HuH-7.5 (cell line): ENCODE measurements at regions not wholly inside any gene's neighbourhood (a gene's known extent, or its start where the extent isn't known, plus 50 kb on each side); places are given as distances from the start of the nearest gene placed in this dataset.
"Not testable (repeated sequence)": the region's sequence is repeated elsewhere in the genome, so short reads cannot be mapped to it uniquely, and the experiment has no call there.

ENCODE experiments used
- DNase-seq: peaks from one replicate; pipeline ENCODE4 v3.0.0; 2011; ENCODE audit warnings: low spot score

DNA sequence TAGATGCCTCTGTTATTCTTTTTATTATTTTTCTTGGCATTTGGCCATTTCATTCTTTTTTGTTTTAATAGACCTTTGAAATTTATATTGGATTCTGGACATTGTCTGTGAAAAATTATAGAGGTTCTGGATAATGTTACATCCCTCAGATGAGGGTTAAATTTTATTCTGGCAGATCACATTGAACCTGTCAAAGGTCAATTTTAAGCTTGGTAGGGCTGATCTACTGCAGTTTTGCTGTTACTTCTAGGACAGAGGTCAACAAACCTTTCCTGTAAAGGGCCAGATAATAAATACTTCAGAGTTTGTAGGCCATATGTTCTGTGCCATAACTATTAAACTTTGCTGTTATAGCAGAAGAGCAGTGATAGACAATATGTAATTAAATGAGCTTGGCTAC lies 318.9 kb upstream of the DPPA4 start:
- DNase-seq, result no peak

DNA sequence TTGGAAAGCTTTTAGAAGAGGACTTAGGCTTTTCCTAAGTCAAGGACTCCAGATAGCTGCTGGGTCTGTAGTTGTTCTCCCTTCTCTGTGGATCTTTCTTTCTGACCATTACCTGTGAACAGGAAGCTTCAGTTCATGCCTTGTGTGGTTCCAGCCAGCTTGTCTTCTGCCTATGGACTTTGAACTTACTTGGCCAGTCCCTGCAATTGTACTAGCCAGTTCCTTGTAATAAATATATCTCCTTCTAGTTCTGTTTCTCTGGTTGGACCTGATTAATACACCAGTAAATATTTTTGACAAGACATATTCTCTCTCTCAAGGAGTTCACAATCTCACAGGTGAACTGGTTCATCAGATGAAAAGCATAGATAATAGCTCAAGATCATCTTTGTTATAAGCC lies 341.3 kb upstream of the DPPA4 start:
- no peak for DNase-seq

DNA sequence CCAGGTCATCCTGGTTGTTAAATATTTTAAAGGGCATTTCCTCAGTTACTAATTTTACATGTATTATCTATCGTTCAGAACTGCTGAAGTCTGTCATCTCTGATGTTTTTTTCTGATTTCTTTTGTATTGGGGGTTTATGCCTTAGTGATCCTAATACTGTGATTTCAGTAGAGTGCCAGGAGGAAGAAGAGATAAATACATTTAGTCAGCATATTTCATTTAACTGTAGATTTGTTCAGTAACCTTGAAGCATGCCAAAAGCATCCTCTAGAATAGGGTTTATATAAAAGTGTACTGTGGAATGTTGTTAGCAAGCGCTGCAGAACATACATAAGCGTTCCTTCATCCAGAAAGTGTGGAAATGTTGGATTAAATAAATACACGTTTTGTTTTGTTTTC lies 342.3 kb upstream of the DPPA4 start:
- no peak for DNase-seq

DNA sequence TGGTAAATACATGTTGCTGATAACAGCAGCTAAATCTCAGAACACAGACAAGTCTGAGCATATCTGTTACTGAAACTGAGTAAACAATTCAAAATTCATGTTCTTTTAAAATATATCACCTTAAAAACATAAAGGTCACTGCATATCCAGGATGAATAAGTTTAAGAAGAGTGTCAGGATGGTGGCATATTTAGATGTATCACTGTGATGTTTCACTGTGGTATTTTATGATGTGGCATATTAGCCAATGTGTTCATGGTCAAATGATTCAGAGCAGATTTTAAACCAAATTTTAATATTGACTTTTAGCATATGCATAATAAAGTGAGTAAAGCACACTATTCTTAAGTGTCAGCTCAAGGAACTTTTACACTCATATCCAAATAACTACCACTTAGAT lies 346.4 kb upstream of the DPPA4 start:
- DNase-seq, result no peak

DNA sequence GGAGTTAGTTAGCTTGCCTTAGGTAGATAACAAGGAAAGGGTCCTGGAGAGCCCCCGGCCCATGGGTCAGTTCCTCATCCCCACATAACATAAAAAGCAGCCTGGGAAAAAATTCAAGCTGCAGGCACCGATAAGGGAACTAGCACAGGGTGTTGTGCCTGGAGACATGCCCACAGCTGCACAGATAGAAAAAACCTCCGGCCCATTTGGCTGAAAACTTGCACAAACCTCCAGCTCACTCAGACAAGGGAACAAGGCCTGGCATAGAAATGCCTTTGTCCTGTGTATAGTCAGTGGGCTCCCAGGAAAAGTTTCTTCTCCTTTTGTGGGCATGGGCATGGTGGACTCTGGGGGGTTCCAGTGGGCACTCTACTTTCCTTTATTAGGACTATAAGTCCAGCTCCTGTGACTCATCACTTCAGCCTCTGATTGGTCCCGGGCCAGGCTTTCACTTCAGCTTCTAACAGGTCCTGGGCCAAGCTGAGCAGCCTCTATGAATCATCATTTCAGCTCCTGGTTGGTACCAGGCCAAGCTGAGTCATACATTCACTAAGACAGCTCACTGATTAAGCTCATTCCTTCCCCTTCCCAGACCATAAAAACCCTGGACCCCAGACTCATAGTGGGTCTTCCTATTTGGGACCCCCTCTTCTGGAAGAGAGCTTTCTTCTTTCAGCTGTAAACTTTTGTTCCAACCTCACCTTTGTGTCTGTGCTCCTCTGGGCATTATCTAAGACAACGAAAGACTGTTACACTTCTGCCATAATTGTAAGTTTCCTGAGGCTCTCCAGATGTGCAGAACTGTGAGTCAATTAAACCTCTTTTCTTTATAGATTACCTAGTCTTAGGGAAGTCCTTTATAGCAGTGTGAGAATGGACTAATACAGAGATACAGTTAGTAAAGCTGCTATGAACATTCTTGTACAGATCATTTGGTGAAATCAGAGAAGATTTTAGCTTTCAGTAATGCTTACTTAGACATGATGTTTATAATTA lies 348.0 kb upstream of the DPPA4 start:
- DNase-seq, result no peak

DNA sequence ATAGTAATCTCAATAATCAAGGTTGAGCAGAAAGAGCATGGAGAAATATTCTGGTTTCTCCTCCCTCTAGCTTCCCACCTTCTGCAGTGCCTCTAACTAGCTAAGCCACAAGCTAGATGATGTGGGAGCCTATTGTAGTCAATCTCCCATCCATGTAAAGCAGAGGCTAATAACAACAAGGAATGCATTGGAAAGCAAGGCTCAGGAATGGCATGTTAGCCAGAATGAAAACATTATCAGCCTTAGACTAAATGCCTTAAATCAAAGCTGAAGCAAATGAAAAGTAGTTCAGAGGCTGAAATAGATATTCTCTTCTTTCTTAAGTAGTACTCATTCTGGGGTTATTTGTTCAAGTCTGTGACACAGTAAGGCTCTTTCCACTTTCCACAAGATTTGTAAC lies 350.3 kb upstream of the DPPA4 start:
- no peak for DNase-seq

DNA sequence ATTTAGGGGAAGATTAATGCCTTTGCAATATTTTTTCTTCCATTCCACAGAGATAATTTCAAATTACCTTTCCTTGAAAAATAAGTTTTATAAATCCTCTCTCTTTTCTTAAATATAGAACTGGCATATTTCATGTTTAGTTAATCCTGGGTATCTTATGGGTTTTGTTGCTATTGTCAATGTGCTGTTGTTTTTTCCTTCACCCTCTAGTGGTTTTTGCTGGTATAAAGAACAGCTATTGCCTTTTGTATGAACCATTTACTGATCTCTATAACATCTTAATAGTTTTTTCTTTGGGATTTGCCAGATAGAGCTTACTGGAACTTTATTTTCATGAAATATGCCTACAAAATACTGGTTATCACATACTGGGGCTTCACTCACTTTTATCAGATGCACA lies 359.6 kb upstream of the DPPA4 start:
- DNase-seq, result no peak

DNA sequence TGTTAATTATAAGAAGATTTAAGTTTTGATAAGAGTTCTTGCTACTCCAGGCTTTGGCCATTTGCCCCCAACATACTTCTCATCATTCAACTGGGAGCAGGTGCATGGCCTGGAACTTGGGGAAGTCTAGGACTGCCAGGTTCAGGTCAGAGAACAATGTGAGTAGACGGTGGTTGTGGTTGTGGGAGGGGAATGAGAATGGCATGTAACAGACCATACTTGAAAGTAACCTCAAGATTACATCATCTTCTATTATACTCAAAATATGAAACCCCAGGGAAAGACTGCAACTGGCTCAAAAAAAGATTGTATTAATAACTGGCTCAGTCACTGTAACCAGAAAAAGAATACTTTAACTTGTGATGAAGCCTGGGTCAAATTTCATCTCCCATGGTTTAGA lies 364.9 kb upstream of the DPPA4 start:
- DNase-seq, result no peak

DNA sequence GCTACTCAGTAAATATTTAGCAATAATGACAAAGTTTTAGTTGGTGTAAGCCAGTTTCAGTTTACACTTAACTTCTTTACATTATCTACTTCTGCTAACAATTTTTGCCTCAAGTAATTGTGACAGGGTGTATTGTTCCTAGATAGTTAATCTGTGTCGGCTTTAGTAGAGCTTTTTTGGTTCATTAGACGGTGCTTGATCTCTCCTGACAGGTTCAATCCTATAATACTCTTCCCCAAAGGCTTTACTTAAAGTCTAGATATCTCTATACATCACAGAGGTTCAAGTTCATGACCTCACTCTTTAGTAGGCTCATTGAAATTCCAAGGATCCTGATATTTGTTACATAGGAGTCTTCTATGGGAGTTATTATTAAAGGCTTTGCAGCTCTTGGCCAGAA lies 365.6 kb upstream of the DPPA4 start:
- no peak for DNase-seq

DNA sequence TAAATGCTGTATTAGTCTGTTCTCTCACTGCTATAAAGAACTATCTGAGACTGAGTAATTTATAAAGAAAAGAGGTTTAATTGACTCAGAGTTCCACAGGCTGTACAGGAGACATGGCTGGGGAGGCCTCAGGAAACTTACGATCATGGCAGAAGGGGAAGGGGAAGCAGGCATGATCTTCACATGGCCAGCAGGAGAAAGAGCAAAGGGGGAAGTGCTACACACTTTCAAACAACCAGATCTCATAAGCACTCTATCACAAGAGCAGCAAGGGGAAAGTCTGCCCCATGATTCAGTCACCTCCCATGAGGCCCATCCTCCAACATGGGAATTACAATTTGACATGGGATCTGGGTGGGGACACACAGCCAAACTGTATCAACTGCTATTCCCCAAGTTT lies 367.8 kb upstream of the DPPA4 start:
- DNase-seq, result not testable (repeated sequence)

DNA sequence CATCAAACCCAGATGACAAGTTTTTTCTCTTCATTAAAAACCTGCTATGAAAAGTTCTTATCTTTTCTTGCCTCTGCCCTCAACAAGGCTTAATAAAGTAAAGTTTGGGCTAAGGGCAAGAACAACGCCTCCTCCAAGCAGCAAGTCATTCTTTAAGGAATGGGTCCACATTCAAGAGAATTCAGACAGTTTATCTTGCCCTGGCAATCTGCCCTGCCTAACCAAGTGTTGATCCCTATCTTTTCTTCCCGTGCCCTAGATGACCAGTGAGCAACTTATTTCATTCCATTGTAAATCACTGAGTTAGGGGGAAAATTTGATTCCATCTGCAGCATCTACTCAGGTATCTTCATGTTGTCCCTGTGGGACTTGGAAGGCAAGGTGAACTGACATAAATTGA lies 370.3 kb upstream of the DPPA4 start:
- no peak for DNase-seq

DNA sequence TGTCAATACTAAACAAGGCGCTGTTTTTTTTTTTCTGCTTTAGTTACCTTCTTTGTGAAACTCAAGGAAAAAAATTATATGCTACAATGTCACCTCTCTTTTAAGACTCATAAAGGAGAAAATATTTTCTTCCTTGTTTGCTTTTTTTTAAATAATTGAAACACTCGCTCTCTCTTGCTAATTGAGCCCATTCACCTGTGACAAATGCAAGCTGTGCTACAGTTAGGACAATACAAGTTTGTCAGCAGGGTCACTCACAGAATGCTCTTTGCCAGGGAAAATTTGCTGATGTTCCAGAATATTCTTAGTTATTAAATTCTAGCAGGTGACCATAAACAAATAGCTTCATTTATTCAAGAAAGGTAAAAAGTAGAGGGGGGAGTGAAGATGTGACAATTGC lies 375.9 kb upstream of the DPPA4 start:
- no peak for DNase-seq

DNA sequence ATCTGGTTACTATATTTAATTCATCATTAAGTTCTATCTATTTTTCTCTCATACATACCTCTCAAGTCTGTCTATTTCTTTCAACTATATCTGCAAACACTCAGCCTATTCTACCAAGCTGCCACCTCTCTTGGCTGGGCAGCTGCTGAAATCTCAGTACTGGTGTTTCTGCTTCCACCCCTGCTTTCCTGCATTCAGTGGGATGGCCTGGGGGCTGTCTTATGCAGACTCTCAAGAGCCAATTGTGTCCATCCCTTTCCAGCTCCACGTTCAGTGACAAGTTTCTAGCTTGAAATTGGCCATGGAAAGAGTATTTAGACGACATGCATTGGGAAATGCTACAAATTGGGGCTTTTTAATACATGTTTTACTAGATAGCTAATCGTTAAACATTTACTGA lies 378.4 kb upstream of the DPPA4 start:
- DNase-seq, result no peak

DNA sequence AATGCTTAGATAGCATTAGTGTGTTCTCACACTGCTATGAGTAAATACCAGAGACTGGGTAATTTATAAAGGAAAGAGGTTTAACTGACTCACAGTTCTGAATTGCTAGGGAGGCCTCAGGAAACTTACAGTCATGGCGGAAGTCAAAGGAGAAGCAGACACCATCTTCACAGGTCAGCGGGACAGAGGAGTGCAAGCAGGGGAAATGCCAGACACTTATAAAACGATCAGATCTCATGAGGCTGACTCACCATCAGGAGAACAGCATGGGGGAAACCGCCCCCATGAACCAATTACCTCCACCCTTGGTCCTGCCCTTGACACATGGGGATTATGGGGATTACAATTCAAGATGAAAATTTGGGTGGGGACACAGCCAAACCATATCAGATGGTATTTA lies 381.5 kb upstream of the DPPA4 start:
- no peak for DNase-seq

DNA sequence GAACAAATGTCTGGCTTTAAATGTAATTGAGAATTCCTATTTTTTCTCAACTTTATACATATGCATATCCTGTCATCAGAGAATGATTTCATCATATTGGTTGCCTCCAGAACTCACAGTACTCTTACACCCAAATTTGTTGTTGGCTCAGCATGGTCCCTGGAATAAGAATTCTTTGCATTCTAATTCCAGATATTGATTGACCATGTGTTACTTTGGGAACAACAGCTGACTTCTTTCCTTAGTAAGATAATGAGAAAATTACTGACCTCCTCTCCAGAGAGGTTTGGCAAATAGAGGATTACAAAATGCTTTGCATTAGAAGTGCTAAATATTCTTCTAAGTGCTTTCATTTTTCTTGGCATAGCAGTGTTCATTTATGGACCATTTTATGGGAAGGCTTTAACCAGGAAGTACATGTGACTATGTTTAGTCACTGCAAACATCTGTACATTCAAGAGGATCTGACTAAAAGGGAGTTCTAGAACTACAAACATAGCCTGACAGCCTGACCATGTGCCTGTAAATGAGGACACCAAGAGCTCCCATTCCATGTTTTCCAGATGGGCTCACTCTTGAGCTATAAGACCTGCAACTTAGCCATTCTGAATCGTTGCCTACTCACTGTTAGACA lies 391.6 kb upstream of the DPPA4 start:
- no peak for DNase-seq

DNA sequence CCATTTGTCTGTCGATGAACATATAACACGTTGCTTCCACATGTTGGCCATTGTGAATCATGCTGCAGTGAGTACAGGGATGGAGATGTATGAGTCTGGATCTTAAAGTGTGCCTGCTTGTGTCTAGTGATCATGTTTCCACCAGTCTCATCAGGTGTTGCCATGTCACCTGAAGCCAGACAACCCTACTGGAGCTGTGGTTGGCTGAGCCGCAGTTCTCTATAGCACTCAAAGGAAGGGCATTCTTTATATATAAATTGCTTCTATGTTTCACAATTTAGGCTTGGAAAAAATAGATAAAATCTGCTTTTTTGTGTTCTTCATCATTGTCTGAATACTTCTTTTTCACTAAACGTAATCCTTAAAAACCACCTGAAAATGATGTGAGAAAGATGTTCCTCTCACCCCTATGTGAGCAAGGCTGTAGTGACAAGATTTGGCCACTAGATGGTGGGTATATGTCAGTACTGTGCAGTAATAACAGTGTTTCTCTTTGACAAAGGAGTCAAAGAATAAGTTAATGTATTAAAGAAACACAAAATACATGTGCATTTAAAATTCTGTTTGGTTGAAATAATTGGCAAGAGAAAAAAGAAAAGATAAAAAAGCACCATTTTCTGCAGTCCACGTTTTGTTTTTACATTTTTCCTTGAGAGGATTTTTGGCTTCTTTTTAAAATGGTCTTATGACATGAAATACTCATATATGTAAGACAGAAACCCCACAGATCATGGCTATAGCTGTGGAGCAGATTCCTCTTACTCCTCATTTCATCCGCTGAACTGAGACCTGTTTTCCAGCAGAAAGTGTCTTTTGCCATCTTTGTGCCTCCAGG lies 394.5 kb upstream of the DPPA4 start:
- peak; percentile 10 for DNase-seq

DNA sequence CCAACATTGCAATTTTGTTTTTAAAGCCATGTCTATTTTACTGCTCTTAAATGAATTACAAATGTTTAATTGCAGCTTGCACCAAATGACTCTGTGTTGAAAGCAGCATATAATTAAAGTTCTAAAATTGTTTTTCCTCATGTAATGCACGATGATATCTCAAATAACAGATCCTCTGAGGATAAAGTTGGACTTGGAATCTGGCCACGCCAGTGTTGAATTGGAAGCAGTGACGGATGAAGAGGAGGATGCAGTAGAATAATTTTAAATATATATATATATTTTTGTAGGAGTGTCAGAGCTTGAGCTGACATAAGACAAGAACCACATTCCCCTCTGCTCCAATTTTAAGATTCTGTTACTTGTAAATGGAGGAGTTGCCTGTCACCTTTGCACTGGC lies 406.6 kb upstream of the DPPA4 start:
- DNase-seq, result no peak

DNA sequence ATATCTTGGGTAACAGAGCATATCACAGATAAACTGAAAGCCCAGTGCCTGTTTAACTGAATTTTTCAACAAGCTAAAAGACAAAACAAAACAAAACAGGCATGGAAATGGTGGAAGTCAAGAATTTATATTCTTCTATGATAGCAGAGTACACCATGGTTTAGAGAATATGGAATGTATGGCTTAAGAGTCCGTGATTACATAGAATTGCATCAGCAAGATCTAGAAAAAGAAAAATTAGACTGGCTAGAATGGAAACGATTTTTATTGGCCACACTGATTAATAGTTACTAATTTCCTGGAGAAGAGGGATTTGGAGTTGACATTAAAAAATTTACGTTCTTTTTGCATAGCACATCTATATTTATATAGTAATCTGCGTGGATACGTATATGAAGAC lies 435.2 kb upstream of the DPPA4 start:
- no peak for DNase-seq

DNA sequence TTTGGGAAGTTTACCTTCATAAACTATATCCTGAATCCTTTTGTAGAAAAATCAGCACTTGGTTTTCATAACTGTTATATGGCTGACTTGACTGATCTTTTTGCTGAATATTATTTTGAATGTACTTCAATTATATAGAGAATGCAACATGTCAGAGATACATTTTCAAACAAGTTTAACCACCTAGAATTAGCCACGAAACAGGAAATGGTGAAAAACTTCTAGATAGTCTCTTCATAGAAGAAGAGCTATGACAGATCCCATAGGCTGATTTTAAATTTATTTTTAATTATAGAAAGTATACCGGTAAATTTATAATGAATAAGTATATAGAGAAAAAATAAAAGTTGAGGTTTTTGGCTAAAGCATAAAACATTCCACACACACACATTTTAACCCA lies 436.8 kb upstream of the DPPA4 start:
- DNase-seq, result no peak

DNA sequence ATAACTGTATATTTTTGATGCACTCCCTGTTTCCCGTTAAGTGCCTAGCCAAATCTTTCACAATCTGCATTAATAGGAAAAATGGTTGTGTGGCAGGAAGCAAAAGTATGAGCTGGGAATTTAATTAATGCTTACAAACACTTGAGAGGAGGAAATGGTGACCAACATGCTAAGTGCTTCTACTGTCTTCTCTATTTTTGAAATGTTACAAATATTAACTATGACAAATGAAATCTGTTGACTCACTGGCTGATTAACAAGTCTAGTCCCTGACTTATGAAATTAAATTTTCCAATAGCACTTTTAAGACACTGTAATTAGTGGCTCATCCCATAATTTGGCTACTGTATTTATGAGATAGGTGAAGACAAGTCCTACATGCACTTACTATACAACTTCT lies 446.9 kb upstream of the DPPA4 start:
- no peak for DNase-seq

DNA sequence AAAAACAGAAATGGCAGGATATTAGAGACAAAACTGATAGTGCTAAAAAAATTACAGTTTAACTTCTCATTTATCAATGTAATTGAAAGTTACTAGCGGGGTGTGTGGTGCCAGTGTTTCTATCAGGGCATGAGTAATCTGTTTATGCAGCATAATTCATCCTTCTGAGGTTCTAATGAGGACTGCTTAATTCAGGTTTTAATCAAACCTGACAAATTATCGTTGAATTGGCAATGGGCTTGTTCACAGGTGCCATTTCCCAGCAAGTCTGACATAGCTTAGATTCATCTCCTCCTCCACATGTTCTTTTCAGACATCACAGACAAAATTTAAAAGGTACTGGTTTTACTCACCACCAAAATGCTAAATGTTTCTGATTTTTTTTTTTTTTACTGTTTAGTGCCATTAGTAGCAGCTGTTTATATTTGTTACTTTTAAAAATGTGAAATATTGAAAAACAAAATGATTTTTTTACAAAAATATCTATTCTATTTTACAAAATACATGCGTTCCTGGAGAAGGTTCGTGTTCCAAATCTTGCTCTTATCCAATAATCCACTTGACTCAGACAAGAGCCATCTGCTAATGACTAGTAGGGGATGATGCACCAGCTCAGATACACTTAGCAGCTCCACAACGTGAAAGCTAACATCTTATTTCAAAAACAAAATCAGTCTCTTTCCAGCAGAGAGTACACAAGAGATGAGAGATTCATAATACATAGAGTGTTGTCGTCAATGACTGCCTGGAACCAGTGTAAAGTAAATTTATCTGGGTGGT lies 447.7 kb upstream of the DPPA4 start:
- DNase-seq, result no peak

DNA sequence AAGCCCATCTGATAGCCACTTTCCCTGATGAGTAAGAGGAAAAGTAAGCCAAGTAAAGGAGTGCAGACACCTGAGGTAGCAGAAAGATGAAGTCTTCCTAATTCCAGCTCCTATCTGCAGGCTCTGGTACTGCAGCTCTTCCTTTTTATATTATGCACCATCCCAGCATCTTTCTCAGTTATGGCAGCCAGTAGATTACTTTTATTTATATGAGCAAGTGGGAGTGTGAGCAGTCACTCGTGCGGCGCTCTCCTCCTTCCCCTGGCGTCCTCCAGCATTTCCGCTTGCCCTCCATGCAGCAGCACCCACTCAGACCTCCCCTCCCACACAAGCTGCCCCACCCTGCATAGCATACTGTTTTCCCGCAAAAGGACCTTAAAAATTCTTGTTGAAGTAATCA lies 465.9 kb upstream of the DPPA4 start:
- DNase-seq, result no peak
